ENCODE measurements at regions not wholly inside any gene's neighbourhood (a gene's known extent, or its start where the extent isn't known, plus 50 kb on each side); places are given as distances from the start of the nearest gene placed in this dataset.

- no peak for DNase-seq (ENCODE audit: low read depth)
- TF ChIP-seq CTCF (IDR thresholded peaks at IDR 0.05; ENCODE audit: insufficient read depth, low read length), result no peak
- H3K4me3 ChIP-seq (ENCODE audit: low read depth, low read length), result no peak overlapping the region
Measured at GRCh38 chr4:180152831-180153230, 2090.4 kb upstream of the TENM3 start.

GRCh38 chr4:180153587-180153986, 2089.6 kb upstream of the TENM3 start:
- DNase-seq (ENCODE audit: low read depth), result no peak
- TF ChIP-seq CTCF (IDR thresholded peaks at IDR 0.05; ENCODE audit: insufficient read depth, low read length), result no peak
- H3K4me3 ChIP-seq (ENCODE audit: low read depth, low read length), result no peak overlapping the region

- TF ChIP-seq CTCF (IDR thresholded peaks at IDR 0.05; ENCODE audit: insufficient read depth, low read length), result no peak
- DNase-seq (ENCODE audit: low read depth), result no peak
- no peak overlapping the region for H3K4me3 ChIP-seq (ENCODE audit: low read depth, low read length)
Measured at GRCh38 chr4:180156684-180157083, 2086.5 kb upstream of the TENM3 start.

GRCh38 chr4:180160195-180160983, 2082.8 kb upstream of the TENM3 start:
- no peak overlapping the region for H3K4me3 ChIP-seq (ENCODE audit: low read depth, low read length)
- no peak for DNase-seq (ENCODE audit: low read depth)
- TF ChIP-seq CTCF (IDR thresholded peaks at IDR 0.05; ENCODE audit: insufficient read depth, low read length), result no peak

- no peak for TF ChIP-seq CTCF (IDR thresholded peaks at IDR 0.05; ENCODE audit: insufficient read depth, low read length)
- H3K4me3 ChIP-seq (ENCODE audit: low read depth, low read length), result no peak overlapping the region
- DNase-seq (ENCODE audit: low read depth), result no peak
Measured at GRCh38 chr4:180164799-180165198, 2078.4 kb upstream of the TENM3 start.

GRCh38 chr4:180169394-180169793, 2073.8 kb upstream of the TENM3 start:
- DNase-seq (ENCODE audit: low read depth), result no peak
- H3K4me3 ChIP-seq (ENCODE audit: low read depth, low read length), result no peak overlapping the region
- no peak for TF ChIP-seq CTCF (IDR thresholded peaks at IDR 0.05; ENCODE audit: insufficient read depth, low read length)

GRCh38 chr4:180169966-180170365, 2073.2 kb upstream of the TENM3 start:
- TF ChIP-seq CTCF (IDR thresholded peaks at IDR 0.05; ENCODE audit: insufficient read depth, low read length), result no peak
- DNase-seq (ENCODE audit: low read depth), result no peak
- H3K4me3 ChIP-seq (ENCODE audit: low read depth, low read length), result no peak overlapping the region
